GM19467 (cell line): ENCODE measurements at regions not wholly inside any gene's neighbourhood (a gene's known extent, or its start where the extent isn't known, plus 50 kb on each side); places are given as distances from the start of the nearest gene placed in this dataset.

Source experiments
- ATAC-seq: cut with Tn5 transposase; IDR thresholded peaks from one replicate; pipeline ENCODE4 v1.9.1; 2021; ENCODE audit warnings: mild to moderate bottlenecking, moderate library complexity; ENCODE audit not compliant: unreplicated experiment

DNA sequence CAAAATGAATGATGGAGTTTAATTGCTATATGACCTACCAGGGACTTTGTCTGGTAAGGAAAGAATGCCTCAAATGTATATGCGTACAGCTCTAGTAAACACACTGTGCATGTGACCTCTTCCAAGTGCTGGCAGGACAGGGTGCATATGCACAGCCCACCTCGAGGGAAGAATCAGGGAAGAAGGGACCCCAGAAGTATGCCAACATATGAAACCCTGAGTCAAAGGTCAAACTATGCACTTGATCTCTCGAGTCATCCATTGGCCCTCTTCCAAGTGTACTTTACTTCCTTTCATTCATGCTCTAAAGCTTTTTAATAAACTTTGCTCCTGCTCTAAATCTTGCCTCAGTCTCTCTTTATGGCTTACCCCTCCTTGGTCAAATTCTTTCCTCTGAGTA lies 804.6 kb upstream of the COX7C start:
- ATAC-seq: no peak

DNA sequence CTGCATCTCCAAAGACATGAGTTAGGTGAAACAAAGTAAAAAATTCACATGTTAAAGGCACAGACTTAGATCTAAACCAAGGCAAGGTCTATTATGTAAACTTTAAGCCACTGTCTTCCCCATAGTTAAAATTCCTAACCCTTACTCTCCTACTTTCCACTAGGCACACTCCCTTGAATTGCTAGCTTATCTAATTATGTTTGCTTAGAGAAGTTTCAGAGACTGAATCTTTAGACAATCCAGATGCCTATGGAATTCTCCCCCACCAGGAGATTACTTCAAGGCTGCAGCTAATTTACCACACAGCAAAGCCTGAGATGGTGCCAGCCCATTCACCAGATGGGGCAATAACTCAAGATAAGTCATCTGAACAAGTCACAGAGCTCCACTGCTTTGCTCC lies 803.1 kb upstream of the COX7C start:
- ATAC-seq: no peak

DNA sequence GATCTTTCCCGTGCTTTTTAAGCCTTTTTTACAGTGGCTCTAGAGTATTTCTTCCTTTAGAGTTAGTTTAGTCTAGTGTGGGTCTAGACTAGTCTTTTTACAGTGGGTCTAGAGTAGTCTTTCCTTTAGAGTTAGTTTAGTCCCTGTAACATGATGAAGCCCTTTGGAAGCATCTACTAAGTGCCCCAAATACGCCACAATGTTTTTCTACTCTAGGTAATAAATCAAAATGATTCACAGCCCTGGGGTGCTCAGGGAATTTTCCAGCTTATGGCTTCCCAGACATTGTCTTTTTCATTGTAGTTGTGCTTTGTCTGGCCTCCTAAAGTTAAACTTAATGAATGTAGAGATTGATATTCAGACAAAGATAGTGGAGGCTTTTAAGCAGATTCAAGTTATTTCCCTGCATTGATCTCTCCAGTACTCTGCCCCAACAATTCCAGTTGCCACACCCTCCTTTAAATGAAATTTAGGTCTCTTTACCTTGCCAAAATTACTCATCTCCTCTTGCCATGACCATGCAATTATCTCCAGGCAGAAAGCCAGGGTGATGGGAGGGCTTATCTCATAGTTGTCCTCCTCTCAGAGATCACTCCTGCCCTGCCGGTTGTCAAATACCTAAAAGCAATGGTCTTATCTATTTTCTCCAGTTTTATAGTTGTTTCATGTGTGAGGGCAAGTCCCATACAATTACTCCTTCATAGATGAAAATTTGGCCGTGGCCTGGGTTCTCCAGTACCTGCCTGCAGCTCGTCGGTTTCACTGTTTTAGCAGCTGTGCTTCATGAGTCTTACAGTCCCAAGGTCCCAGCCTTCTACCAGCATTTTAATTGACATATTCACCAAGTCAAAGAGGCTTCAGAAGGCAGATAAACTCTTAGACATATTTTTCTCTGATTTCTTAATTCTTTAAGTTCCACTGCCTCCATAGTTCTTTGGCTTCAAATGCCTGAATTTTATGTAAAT lies 794.0 kb upstream of the COX7C start:
- ATAC-seq: no peak

DNA sequence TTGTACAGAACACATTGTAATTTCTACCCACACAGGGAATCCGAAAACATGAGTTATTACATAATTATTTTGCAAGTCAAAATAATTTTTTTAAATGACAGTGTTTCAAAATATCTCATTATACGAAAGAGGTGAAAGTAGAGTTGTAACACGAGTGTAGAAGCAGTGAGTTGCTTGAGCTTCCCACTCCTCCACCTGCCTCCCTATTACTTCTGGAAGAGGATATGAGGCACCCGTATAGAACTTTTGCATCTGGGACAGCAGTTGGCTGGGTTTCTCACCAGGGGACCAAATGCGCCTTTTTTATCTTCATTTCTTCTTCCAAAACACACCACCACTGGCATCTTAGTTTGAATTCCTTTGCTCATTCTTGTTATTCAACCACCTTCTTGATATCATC lies 779.0 kb upstream of the COX7C start:
- no peak for ATAC-seq

DNA sequence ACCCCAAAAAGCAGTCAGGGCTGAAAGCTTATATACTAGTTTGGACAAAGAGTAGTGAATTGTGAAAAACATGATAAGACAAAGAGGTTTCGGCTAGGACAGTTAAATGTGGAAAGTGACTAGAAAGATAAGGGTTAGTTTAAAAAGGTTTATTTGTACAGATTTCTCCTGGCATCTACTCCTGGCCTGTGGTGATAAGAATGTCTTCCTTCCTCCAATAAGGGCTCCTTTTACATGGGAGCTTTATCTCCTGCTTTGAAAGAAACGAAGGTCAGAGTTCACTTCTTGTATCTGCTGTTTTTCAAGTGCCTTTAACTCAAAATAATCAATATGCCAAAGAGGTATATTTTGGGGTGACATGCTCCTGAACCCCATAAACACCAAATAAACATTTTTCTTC lies 776.1 kb upstream of the COX7C start:
- no peak for ATAC-seq

DNA sequence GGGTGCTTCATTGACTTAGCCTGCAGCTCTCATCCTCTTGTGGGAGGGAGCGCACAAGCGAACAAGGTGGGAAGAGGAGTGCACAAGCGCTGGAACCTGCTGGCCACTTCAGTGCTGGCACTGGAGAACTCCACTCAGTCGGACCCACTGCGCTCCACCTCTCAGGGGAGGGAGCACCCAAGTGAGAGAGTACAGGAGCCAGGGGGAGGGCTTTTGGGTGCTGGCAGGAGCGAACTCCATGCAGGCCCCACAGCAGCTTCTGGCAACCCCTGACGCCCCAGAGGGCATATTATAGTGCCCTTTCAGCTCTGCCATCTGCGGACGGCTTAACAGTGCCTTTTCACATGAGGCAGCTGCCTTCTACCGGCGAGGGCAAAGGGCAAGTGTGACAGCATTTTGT lies 774.2 kb upstream of the COX7C start:
- ATAC-seq: no peak

DNA sequence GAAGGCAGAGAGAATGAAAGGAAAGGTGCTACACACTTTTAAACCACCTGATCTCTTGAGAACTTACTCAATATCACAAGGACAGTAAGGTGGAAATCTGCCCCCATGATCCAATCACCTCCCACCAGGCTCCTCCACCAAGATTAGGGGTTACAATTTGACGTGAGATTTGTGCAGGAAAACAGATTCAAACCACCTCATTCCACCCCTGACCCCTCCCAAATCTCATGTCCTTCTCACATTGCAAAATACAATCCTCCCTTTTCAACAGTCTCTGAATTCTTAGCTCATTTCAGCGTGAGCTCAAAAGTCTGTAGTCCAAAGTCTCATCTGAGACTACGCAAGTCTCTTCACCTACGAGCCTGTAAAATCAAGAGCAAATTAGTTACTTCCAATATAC lies 768.3 kb upstream of the COX7C start:
- no peak for ATAC-seq

DNA sequence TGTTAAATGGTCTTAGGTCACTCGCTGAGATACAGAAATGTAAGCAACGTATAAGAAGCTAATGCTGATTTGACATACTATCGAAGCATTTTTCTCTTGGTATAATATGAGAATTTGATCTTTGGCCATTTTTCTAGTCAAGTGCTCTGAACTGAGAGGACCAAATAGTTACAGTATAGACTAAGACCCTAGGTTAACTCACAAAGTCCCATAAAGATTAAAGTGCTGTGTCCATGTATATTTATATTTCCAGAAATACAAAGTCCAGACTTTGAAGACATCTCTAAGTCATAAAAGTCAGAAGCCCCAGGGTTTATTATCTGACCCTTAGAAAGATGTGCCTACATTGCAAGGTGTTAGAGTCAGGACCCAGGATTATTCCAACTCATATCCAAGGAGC lies 752.4 kb upstream of the COX7C start:
- ATAC-seq: no peak

DNA sequence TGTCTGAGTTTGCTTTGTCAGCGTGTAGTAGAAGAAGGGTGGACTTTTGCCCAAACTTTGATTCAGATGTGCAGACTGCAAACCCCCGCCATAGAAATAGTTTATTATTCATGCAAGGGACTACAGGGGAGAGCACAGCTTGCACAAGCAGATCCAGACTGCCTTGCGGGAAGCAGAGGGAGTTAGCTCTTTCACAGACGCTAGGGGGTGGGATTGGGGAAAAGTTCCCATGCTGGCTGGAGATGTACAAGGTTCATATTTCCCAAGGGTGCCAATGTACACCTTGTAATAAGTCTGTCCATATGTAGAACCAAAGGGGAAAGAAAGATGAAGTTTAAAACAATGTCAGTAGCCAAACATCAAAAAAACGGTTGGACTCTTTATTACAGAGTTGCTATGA lies 749.7 kb upstream of the COX7C start:
- no peak for ATAC-seq

DNA sequence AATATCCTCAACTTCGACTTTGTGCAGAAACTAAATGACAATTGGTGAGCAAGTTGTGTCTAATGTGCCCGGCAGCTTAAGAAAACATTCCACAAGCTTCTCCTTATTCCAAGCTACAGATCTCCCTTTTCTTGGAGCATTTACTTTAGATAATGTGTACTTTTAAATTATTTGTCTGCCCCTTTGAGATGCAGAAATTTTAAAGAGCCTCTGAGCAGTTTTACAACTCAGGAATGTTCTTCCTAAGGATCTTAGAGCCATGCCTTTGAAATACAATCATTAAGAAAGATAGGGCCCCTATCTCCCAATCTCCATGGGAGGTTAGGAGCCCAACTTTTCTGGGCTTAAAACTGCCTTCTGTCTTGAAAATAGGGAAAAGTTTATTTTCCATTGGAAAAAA lies 723.7 kb upstream of the COX7C start:
- no peak for ATAC-seq

DNA sequence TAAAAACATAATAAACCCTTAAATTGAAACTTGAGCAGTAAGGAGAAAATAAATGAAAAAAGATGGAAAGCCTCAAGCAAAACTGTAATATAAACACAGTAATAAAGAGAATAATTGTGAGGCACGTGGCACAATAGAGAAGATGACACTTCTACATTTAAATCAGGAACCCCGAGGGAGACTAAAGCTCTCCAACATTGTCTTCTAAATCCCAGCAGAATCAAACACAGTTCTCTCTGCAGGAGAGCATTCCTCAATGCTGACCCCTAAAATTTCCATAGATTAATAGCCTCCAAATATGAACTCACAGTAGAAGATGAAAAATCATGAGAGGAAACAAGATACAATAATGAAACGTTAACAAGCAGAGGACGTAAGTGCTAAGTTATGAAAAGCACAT lies 721.2 kb upstream of the COX7C start:
- no peak for ATAC-seq

DNA sequence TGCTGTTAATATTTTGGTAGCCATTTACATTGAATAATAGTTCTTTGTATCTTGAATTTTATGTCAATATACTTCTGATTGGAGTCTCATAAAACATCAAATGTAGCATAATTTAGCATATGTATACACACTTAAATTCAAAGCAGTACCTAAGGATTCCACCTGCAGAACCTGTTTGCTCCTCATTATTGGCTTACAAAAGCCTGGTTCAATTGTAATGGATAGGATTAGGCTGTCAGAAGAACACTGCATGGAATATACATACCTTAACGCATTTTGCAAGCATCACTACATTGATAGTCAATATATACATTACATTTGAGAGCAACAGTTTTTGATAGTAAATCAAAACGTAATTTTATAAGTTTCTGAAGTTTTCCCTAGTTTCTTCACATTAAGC lies 711.3 kb upstream of the COX7C start:
- no peak for ATAC-seq

DNA sequence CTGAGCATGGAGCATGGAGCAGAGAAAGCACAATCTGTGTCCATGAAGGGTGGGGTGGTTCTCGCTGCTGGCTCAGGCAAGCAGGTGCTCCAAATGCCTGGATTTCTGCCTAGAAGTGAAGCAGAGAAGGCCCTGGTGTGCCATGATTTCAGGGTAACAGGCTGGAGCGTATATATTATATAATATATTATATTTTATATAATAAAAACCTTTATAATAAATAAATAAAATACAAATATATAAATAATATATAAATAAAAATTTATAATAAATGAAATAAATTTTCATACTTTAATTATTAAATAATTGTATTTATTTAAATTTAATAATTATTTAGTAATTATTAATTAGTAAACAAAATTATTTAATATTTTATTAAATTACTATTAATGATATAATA lies 707.4 kb upstream of the COX7C start:
- no peak for ATAC-seq

DNA sequence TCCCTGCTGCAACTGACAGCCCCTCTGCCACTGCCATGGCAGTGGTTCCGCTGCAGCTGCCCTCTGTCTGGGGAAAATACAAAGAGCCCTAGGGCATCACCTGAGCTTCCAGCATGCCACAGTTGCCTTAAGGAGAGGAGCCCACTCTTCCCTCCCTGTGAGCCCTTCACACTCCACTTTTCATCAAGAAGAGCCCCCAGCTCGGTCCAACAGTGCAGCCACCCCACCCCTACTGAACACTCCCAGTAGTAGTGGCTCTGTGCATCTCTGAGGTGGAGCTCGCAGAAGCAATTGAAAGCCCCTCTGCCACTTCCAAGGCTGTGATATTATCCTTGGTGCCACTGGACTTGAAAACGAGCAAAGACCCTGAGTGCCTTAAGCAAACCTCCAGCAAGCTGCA lies 696.8 kb upstream of the COX7C start:
- no peak for ATAC-seq

DNA sequence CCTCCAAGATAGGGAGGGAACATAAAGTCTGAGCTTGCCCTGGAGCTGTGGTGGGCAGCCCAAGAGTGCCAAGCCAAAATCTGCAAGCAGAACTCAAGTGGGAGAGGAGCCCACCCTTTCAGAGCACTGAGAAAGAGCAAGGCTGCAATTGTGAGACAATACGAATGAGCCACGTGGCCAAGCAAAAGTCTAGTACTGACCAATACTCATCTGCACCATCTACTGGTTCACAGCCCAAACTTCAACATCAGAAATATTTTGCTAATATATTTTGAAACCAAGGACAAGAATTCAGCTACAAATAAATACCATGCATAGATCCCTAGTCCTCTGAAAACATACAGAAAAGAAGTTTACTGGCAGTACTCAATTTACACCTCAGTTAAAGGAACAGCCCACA lies 696.2 kb upstream of the COX7C start:
- no peak for ATAC-seq

DNA sequence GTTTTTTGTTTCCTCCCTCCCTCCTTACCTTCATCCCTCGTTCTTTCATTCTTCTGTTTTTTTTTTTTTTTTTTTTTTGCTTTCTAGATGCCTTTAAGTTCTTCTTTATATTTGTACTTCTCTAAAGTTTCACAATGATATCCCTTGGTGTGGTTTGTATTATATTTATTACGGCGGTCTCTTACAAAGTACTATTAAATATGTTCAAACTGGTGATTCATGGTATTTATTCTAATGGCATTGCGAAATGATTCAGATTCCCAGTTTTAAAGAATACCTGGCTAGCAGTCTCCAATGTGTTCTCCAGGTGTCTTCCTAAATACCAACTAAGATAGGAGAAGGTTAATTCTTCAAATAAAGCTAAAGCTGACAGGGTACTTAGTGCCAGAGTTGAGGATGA lies 690.1 kb upstream of the COX7C start:
- ATAC-seq: no peak

DNA sequence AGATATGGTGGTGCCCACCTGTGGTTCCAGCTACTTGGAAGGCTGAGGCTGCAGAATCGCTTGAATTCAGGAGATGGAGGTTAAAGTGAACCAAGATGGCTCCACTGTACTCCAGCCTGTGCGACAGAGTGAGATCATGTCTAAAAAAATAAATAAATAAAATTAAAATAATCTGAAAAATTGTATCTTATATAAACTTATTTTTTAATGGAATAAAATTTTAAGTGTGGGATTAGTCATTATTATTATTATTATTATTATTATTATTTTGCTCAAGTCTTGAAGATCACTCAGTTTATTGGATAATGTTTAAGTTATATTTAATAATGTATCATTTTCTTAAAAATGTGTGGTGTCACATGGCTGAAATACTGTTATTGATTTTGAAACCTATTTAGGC lies 688.0 kb upstream of the COX7C start:
- ATAC-seq: no peak

DNA sequence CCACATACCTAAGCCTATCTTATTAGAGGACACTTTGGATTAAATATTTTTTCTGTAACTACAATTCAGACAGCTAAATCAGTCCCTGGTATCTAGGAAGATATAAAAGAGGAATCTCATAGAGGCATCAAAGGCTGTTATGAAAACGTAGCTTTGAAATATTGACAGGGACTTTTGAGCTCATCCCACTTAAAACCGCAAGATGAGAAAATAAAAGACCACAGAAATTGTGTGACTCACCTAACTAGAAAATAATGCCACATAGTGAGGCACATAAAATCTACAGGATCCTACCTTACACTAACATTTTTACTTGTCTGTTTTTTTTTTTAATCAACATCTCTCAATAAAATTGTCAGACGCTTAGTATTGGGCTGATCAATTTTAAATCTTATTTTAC lies 686.5 kb upstream of the COX7C start:
- no peak for ATAC-seq

DNA sequence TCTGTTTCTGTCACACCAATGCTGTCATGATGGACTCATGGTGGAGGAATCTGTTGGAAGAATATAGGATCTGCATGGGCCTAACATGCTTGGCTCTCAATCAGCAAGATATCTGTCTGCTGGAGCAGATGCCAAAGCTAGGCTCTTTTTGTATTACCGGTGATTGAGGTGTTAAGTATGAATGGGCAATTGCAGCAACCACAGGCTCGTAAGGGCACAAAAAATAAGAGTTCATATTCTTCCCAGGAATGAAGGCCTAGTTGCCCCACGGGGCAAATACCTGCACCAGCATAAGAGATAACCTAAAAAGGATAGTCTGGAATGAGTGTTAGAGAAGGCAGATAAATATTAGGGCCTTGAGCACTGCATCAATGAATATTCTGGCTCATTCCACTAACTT lies 679.5 kb upstream of the COX7C start:
- ATAC-seq: no peak

DNA sequence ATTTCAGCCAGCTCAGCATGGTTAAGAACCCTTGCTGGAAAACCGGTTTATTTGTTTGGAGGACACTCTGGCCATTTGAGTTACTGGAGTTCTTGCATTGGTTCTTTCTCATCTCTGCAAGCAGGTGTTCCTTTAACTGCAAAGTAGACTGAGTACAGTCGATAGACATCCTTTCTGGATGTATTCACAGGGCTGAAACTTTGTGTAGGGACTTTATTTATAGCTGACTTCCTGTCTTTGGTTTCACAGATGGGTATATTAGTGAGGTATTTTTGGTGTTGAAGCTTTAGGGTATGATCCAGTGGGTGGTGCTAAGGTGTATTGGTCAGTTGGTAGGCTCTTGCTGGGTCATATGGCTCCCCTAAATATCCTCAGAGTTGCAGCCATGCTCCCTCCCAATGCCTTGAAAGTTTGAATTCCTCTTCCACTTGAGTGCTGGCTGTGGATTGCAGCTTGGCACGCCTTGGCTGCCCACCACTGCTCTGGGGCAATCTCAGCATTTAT lies 666.0 kb upstream of the COX7C start:
- ATAC-seq: no peak

DNA sequence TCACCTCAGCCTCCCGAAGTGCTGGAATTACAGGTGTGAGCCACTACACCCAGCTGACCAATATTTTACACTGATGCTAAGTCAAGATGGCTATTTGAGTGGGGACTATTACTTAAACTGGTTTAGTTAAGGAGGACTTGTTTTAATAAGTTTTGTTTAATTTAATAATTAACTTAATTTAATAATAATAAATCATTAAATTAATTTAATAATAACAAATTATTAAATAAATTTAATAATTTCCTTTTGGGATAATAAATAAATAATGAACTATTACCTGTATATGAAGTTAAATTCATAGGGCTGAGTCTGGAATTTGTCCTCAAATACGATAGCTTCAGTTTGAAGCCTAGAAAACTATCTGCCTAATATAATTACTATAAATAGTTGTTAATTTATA lies 665.1 kb upstream of the COX7C start:
- no peak for ATAC-seq

DNA sequence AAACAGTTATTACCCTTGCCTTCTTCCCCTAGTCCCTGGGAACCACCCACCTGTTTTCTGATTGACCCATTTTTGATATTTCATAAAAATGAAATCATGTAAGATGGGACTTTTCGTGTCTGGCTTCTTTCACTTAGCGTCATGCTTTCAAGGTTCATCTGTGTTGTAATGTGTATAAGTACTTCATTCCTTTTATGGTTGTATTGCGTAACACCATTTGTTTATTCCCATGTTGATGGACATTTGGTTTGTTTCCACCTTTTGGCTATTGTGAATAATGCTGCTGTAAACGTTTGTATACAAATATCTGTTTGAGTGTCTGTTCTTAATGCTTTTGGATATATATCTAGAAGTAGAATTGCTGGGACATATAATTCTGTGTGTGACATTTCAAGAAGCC lies 650.1 kb upstream of the COX7C start:
- no peak for ATAC-seq

DNA sequence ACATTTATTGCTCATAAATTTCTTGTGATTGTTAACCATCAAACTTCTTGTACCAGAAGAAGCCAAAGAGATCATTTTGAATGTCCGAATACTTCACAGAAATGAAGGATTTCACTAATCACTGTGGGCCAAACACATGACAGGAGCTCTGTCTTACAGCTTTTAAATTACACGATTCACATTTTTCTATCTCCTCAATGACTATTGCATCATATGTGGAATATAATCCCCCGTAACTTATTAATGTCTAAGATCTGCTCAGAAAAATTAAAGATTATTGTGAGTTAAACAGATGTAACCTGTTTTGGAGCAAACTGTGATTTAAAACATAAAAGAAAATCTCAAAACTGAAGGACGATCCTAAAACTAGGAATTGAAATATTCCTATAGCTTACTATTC lies 645.2 kb upstream of the COX7C start:
- no peak for ATAC-seq
